ENCODE measurements at regions not wholly inside any gene's neighbourhood (a gene's known extent, or its start where the extent isn't known, plus 50 kb on each side); places are given as distances from the start of the nearest gene placed in this dataset.

- TF ChIP-seq CTCF (IDR thresholded peaks at IDR 0.05; ENCODE audit: insufficient read depth, low read depth, low read length) (no peak), EZH2 (IDR thresholded peaks at IDR 0.05; ENCODE audit: insufficient read depth, low read length) (no peak)
Measured at GRCh38 chr4:45215976-45216542, 489.7 kb upstream of the GNPDA2 start.

All from astrocyte (in vitro differentiated cells and primary cell).